Panc1 (cell line): ENCODE measurements at regions not wholly inside any gene's neighbourhood (a gene's known extent, or its start where the extent isn't known, plus 50 kb on each side); places are given as distances from the start of the nearest gene placed in this dataset.

Experiments used
- ATAC-seq: fragments of 200-7000 bp; cut with Tn5 transposase; 2 replicates; pipeline ENCODE4 v1.9.1; 2020; ENCODE audit warnings: mild to moderate bottlenecking, moderate library complexity
- BruUV-seq: library from RNA; stranded (reverse); fragments of 400-500 nt; replicated peaks from 2 replicates; lab custom pipeline; 2021; lab: Mats Ljungman, UMichigan
- CTCF ChIA-PET: fragments of 300-600 bp; sonication (Branson Sonifier 250); formaldehyde crosslinking; loops from one replicate; lab custom pipeline; 2022; ENCODE audit warnings: antibody characterized with exemption; lab: Charles Lee
- POLR2A ChIA-PET: fragments of 300-600 bp; sonication (Branson Sonifier 250); formaldehyde crosslinking; loops from one replicate; lab custom pipeline; 2022; ENCODE audit warnings: antibody characterized with exemption; lab: Charles Lee
- DNase-seq: peaks from one replicate; pipeline ENCODE4 v3.0.0-alpha.2; 2010; ENCODE audit warnings: low read depth, low spot score
- H3K27ac ChIP-seq: 2 replicates; pipeline ENCODE4 v1.5.1; 2011; ENCODE audit warnings: mild to moderate bottlenecking, low read length, inconsistent platforms
- H3K27me3 ChIP-seq: fragments of 200-500 bp; sonication (Bioruptor generic); 2 replicates; pipeline ENCODE4 v1.6.0; 2014; ENCODE audit warnings: low read length, inconsistent platforms; ENCODE audit not compliant: control insufficient read depth, insufficient read depth
- H3K36me3 ChIP-seq: fragments of 200-500 bp; sonication (Bioruptor generic); 2 replicates; pipeline ENCODE4 v1.5.1; 2014; ENCODE audit warnings: inconsistent platforms, mild to moderate bottlenecking, low read length, moderate library complexity; ENCODE audit not compliant: control insufficient read depth, insufficient read depth
- H3K4me1 ChIP-seq: 2 replicates; pipeline ENCODE4 v1.5.1; 2011; ENCODE audit warnings: inconsistent platforms, mild to moderate bottlenecking, low read length, moderate library complexity; ENCODE audit not compliant: control insufficient read depth, insufficient read depth
- H3K4me3 ChIP-seq, 2 experiments: 2 replicates each; pipeline ENCODE4 v1.5.1; 2011 to 2012; ENCODE audit warnings: low read depth in 2 of 2, low read length in 2 of 2, mild to moderate bottlenecking in 2 of 2, inconsistent platforms in 1 of 2, moderate library complexity in 1 of 2
- H3K9me3 ChIP-seq: fragments of 200-500 bp; sonication (Bioruptor generic); 2 replicates; pipeline ENCODE4 v1.5.1; 2014; ENCODE audit warnings: low read depth, mild to moderate bottlenecking, inconsistent platforms, low read length, moderate library complexity; ENCODE audit not compliant: control insufficient read depth, insufficient read depth
- POLR2AphosphoS5 ChIP-seq: IDR thresholded peaks from 2 replicates; pipeline ENCODE4 v1.6.1; 2012; ENCODE audit warnings: mild to moderate bottlenecking, low read depth, low read length, moderate library complexity
- SIN3A ChIP-seq: IDR thresholded peaks from 2 replicates; pipeline ENCODE4 v1.6.1; 2012; ENCODE audit warnings: low read depth, mild to moderate bottlenecking, low read length, moderate library complexity, borderline replicate concordance; ENCODE audit not compliant: insufficient read depth
- TCF7L2 ChIP-seq: IDR thresholded peaks from 2 replicates; pipeline ENCODE4 v1.6.1; 2011; ENCODE audit warnings: mild to moderate bottlenecking, low read depth, low read length, inconsistent platforms
- in situ Hi-C: cut with HindIII; loops from 2 replicates; pipeline ENCODE4 v1.10.0; 2016; ENCODE audit warnings: low sequenced_read_pairs, low pct_unique_long_range_greater_than_20kb
- intact Hi-C: fragments of 100-400 bp; cut with micrococcal nuclease; formaldehyde crosslinking; loops from one replicate; pipeline ENCODE4 v1.10.0; 2022; ENCODE audit not compliant: unreplicated experiment
- TF ChIP-seq, protein P1 (sequence below), 2 experiments: IDR thresholded peaks; 2 replicates each; pipeline ENCODE4 v1.6.1; 2011 to 2012; ENCODE audit warnings: low read depth in 2 of 2, control low read depth in 1 of 2, low read length in 1 of 2, mild to moderate bottlenecking in 1 of 2, moderate library complexity in 1 of 2; ENCODE audit not compliant: insufficient read depth in 1 of 2
- TF ChIP-seq, protein P2 (sequence below): fragments of 450-650 bp; IDR thresholded peaks from 2 replicates; pipeline ENCODE4 v1.5.1; 2017; ENCODE audit warnings: mild to moderate bottlenecking

DNA sequence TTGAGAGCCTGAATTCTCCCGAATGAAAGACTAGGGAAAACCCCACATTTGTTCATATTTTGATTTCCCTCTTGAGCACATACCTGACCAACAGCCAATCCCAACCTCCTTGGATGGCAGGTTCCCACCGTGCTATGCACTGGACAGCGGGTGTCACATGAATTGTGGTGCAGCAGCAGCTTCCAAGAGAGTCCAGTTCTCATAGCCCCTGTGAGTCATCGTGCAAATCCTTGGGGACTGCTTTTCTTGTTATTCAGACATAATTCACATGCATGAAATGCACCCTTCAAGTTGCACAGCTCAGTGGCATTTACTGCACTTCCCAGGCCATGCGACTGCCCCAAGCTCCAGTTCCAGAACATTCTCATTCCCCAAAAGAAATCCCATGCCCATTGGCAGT is 67.8 kb upstream of the PPP2R2D start:
- Histone ChIP-seq H3K36me3 (no peaks in the 10 kb centered on the region), H3K4me3 (no peak overlapping the region), H3K27ac (no peak overlapping the region), H3K4me1 (no peaks in the 10 kb centered on the region), H3K27me3 (peaks cover 8% of the 10 kb centered on the region; the same call in 1 of the 2 replicates), H3K9me3 (no peaks in the 10 kb centered on the region)
- CTCF ChIA-PET: no interaction called here
- BruUV-seq: no TSS peak
- ATAC-seq: no peak
- POLR2A ChIA-PET: no interaction called here
- TF ChIP-seq, protein P1, sequence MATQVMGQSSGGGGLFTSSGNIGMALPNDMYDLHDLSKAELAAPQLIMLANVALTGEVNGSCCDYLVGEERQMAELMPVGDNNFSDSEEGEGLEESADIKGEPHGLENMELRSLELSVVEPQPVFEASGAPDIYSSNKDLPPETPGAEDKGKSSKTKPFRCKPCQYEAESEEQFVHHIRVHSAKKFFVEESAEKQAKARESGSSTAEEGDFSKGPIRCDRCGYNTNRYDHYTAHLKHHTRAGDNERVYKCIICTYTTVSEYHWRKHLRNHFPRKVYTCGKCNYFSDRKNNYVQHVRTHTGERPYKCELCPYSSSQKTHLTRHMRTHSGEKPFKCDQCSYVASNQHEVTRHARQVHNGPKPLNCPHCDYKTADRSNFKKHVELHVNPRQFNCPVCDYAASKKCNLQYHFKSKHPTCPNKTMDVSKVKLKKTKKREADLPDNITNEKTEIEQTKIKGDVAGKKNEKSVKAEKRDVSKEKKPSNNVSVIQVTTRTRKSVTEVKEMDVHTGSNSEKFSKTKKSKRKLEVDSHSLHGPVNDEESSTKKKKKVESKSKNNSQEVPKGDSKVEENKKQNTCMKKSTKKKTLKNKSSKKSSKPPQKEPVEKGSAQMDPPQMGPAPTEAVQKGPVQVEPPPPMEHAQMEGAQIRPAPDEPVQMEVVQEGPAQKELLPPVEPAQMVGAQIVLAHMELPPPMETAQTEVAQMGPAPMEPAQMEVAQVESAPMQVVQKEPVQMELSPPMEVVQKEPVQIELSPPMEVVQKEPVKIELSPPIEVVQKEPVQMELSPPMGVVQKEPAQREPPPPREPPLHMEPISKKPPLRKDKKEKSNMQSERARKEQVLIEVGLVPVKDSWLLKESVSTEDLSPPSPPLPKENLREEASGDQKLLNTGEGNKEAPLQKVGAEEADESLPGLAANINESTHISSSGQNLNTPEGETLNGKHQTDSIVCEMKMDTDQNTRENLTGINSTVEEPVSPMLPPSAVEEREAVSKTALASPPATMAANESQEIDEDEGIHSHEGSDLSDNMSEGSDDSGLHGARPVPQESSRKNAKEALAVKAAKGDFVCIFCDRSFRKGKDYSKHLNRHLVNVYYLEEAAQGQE (IDR thresholded peaks at IDR 0.05; ENCODE audit: insufficient read depth in 1 of 2, low read depth in 2 of 2, low read length in 1 of 2): no peak
- no peak for TF ChIP-seq SIN3A
- TF ChIP-seq, protein P2, sequence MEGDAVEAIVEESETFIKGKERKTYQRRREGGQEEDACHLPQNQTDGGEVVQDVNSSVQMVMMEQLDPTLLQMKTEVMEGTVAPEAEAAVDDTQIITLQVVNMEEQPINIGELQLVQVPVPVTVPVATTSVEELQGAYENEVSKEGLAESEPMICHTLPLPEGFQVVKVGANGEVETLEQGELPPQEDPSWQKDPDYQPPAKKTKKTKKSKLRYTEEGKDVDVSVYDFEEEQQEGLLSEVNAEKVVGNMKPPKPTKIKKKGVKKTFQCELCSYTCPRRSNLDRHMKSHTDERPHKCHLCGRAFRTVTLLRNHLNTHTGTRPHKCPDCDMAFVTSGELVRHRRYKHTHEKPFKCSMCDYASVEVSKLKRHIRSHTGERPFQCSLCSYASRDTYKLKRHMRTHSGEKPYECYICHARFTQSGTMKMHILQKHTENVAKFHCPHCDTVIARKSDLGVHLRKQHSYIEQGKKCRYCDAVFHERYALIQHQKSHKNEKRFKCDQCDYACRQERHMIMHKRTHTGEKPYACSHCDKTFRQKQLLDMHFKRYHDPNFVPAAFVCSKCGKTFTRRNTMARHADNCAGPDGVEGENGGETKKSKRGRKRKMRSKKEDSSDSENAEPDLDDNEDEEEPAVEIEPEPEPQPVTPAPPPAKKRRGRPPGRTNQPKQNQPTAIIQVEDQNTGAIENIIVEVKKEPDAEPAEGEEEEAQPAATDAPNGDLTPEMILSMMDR: no peak
- no peak for TF ChIP-seq POLR2AphosphoS5
- TF ChIP-seq TCF7L2: no peak
- in situ Hi-C loops: no loop called here
- DNase-seq: no peak
- intact Hi-C loops: no loop called here

DNA sequence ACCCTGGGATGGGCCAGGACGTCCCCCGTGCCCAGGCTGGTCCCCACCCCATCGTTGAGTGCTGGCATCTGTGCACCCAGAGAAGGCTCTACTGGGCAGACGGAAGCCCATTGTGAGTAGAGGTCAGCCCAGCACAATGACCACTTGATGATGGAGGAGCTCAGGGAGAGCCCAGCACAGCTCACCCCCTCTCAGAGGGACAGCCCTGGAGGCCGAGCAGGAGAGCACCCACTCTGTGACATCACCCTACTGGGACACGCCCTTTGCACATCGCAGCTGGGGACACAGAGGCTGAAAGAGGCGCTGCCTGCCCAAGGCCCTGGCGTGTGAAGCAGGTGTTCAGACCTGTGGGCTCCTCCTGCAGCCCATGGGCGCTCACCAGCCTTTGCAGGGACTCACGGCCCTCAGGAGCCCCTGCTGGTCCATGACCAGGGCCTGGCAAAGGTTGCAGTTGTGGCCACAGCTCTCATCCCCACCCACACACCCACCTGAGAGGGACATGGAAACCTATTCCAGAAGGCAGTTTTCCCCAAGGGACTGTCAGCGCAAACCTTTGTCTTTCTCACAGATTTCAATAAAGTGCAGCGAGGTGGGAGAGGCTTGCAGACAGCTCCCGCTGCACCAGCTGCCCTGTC is 67.2 kb upstream of the PPP2R2D start:
- no peak for ATAC-seq
- Histone ChIP-seq H3K27ac (no peak overlapping the region), H3K36me3 (no peaks in the 10 kb centered on the region), H3K4me1 (no peaks in the 10 kb centered on the region), H3K4me3 (no peak overlapping the region), H3K27me3 (peaks cover 12% of the 10 kb centered on the region; the same call in 1 of the 2 replicates), H3K9me3 (no peaks in the 10 kb centered on the region)
- no TSS peak for BruUV-seq
- TF ChIP-seq, protein P1 (IDR thresholded peaks at IDR 0.05; ENCODE audit: insufficient read depth in 1 of 2, low read depth in 2 of 2, low read length in 1 of 2): no peak
- no peak for TF ChIP-seq POLR2AphosphoS5
- no peak for TF ChIP-seq TCF7L2
- no peak for TF ChIP-seq SIN3A
- TF ChIP-seq, protein P2: no peak
- ChIA-PET POLR2A (no interaction called here), CTCF (no interaction called here)
- intact Hi-C loops: no loop called here
- no peak for DNase-seq
- in situ Hi-C loops: no loop called here
